Sigmoid colon (tissue), 6 donors: ENCODE measurements at regions not wholly inside any gene's neighbourhood (a gene's known extent, or its start where the extent isn't known, plus 50 kb on each side); places are given as distances from the start of the nearest gene placed in this dataset.

ENCODE experiments used
- DNase-seq: peaks from one replicate; pipeline ENCODE4 v3.0.0-alpha.2; 2019
- H3K27ac ChIP-seq, 4 donors: fragments of 200-600 bp; sonication (generic); one replicate each; pipeline ENCODE4 v1.5.1; 2016 to 2019; ENCODE audit warnings: mild to moderate bottlenecking in 1 of 4
- H3K27me3 ChIP-seq, 3 donors: fragments of 200-600 bp; sonication (generic); one replicate each; pipeline ENCODE4 v1.5.1; 2019; ENCODE audit warnings: mild to moderate bottlenecking in 1 of 3
- H3K36me3 ChIP-seq, 4 donors: fragments of 200-600 bp; sonication (generic); one replicate each; pipeline ENCODE4 v1.5.1; 2016 to 2019
- H3K4me1 ChIP-seq, 4 donors: fragments of 200-600 bp; sonication (generic); one replicate each; pipeline ENCODE4 v1.5.1; 2017 to 2019
- H3K4me3 ChIP-seq, 4 donors: fragments of 200-600 bp; sonication (generic); one replicate each; pipeline ENCODE4 v1.5.1; 2017 to 2019; ENCODE audit warnings: mild to moderate bottlenecking in 2 of 4, moderate library complexity in 1 of 4
- H3K9me3 ChIP-seq, 4 donors: fragments of 200-600 bp in 3 of 4; sonication (generic) in 3 of 4; one replicate each; pipeline versions ENCODE4 v1.5.1 to v1.6.1; 2013 to 2019
- EP300 ChIP-seq, 4 donors: sonication (generic); formaldehyde crosslinking; IDR thresholded peaks; one replicate each; pipeline ENCODE4 v1.6.1; 2017; ENCODE audit warnings: antibody characterized with exemption in 4 of 4
- POLR2A ChIP-seq, 2 donors: fragments of 450-650 bp; IDR thresholded peaks; one replicate each; pipeline ENCODE4 v1.6.1; 2016; ENCODE audit warnings: antibody characterized with exemption in 2 of 2, mild to moderate bottlenecking in 2 of 2, moderate library complexity in 2 of 2
- POLR2AphosphoS5 ChIP-seq, 4 donors: sonication (generic); formaldehyde crosslinking; IDR thresholded peaks; one replicate each; pipeline ENCODE4 v1.6.1; 2017; ENCODE audit warnings: antibody characterized with exemption in 4 of 4
- WGBS, 2 donors: extraction: QIAGEN DNeasy Blood & Tissue Kit; methylation state at CpG; one replicate each; pipeline ENCODE4 v1.1.7; 2013; 5-methylcytosine and 5-hydroxymethylcytosine counted together
- intact Hi-C: fragments of 100-400 bp; cut with DNase I; formaldehyde crosslinking; loops from one replicate; pipeline ENCODE4 v1.15.1; 2023
- TF ChIP-seq, protein P1 (sequence below), 4 experiments: fragments of 450-650 bp in 3 of 4; fragments of 200-600 bp in 1 of 4; IDR thresholded peaks; one replicate each; pipeline ENCODE4 v1.5.1; 2016 to 2019; ENCODE audit warnings: antibody characterized with exemption in 4 of 4, mild to moderate bottlenecking in 3 of 4, moderate library complexity in 2 of 4
- donor health status: healthy with polysubstance abuse.
- donor health status: healthy.

GRCh38 chr3:187954873-187955586 is 198.9 kb upstream of the LPP start:
- WGBS, 2 donors: 68 to 75% methylated on average over 4 of the region's 4 CpGs
- no peaks in the 10 kb centered on the region for H3K4me1 ChIP-seq
- no peak overlapping the region for H3K4me3 ChIP-seq
- TF ChIP-seq POLR2A (IDR thresholded peaks at IDR 0.05) (no peak), POLR2AphosphoS5 (IDR thresholded peaks at IDR 0.05) (peak in 1 of 4 donors; percentile 14)
- no peaks in the 10 kb centered on the region for H3K36me3 ChIP-seq
- H3K27ac ChIP-seq: peak overlapping the region in 2 of 4 donors; percentile 10 to 22
- no peaks in the 10 kb centered on the region for H3K27me3 ChIP-seq
- DNase-seq: peak; percentile 68
- H3K9me3 ChIP-seq: no peaks in the 10 kb centered on the region
- intact Hi-C loops: no loop called here

DNA sequence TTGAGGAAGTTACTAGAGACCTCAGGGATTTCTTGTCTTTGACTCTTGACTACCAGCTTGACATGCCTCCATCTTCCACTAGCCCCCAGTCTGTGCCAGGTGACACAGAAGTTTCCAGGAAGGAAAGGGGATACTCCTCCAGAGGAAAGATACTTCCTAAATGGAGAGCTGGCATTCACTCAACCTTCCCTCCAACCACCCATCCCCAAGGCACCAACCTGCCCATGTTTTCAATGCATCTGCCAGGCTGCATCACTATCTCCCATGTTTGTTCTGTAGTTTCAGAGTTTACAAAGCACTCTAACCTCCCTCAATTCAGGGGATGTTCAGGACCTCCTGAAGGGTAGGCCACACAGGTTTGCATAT is 198.4 kb upstream of the LPP start:
- H3K36me3 ChIP-seq: no peaks in the 10 kb centered on the region
- H3K9me3 ChIP-seq: no peaks in the 10 kb centered on the region
- H3K4me3 ChIP-seq: no peak overlapping the region
- no peaks in the 10 kb centered on the region for H3K27me3 ChIP-seq
- no peak for DNase-seq
- H3K4me1 ChIP-seq: no peaks in the 10 kb centered on the region
- H3K27ac ChIP-seq: peak overlapping the region in 1 of 4 donors; percentile 10
- intact Hi-C loops: no loop called here
- TF ChIP-seq EP300 (IDR thresholded peaks at IDR 0.05) (no peak), POLR2AphosphoS5 (IDR thresholded peaks at IDR 0.05) (no peak), POLR2A (IDR thresholded peaks at IDR 0.05) (no peak)
- TF ChIP-seq, protein P1, sequence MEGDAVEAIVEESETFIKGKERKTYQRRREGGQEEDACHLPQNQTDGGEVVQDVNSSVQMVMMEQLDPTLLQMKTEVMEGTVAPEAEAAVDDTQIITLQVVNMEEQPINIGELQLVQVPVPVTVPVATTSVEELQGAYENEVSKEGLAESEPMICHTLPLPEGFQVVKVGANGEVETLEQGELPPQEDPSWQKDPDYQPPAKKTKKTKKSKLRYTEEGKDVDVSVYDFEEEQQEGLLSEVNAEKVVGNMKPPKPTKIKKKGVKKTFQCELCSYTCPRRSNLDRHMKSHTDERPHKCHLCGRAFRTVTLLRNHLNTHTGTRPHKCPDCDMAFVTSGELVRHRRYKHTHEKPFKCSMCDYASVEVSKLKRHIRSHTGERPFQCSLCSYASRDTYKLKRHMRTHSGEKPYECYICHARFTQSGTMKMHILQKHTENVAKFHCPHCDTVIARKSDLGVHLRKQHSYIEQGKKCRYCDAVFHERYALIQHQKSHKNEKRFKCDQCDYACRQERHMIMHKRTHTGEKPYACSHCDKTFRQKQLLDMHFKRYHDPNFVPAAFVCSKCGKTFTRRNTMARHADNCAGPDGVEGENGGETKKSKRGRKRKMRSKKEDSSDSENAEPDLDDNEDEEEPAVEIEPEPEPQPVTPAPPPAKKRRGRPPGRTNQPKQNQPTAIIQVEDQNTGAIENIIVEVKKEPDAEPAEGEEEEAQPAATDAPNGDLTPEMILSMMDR (IDR thresholded peaks at IDR 0.05): no peak

GRCh38 chr3:187957165-187957581 is 196.8 kb upstream of the LPP start:
- Histone ChIP-seq H3K9me3 (no peaks in the 10 kb centered on the region), H3K36me3 (no peaks in the 10 kb centered on the region), H3K27me3 (no peaks in the 10 kb centered on the region), H3K27ac (no peak overlapping the region), H3K4me1 (no peaks in the 10 kb centered on the region), H3K4me3 (no peak overlapping the region)
- 86 to 91% methylated on average over 5 of the region's 5 CpGs for WGBS, 2 donors
- DNase-seq: no peak
- intact Hi-C loops: no loop called here
- TF ChIP-seq POLR2A (IDR thresholded peaks at IDR 0.05) (no peak), POLR2AphosphoS5 (IDR thresholded peaks at IDR 0.05) (no peak), EP300 (IDR thresholded peaks at IDR 0.05) (no peak)
- TF ChIP-seq, protein P1 (IDR thresholded peaks at IDR 0.05): no peak

- no peaks in the 10 kb centered on the region for H3K4me1 ChIP-seq
- no peaks in the 10 kb centered on the region for H3K36me3 ChIP-seq
- no peak overlapping the region for H3K4me3 ChIP-seq
- no peaks in the 10 kb centered on the region for H3K27me3 ChIP-seq
- intact Hi-C loops: no loop called here
- TF ChIP-seq POLR2AphosphoS5 (IDR thresholded peaks at IDR 0.05) (no peak), POLR2A (IDR thresholded peaks at IDR 0.05) (no peak)
- DNase-seq: no peak
- H3K9me3 ChIP-seq: no peaks in the 10 kb centered on the region
- H3K27ac ChIP-seq: no peak overlapping the region
Measured at GRCh38 chr3:187957582-187957981, 196.4 kb upstream of the LPP start.

DNA sequence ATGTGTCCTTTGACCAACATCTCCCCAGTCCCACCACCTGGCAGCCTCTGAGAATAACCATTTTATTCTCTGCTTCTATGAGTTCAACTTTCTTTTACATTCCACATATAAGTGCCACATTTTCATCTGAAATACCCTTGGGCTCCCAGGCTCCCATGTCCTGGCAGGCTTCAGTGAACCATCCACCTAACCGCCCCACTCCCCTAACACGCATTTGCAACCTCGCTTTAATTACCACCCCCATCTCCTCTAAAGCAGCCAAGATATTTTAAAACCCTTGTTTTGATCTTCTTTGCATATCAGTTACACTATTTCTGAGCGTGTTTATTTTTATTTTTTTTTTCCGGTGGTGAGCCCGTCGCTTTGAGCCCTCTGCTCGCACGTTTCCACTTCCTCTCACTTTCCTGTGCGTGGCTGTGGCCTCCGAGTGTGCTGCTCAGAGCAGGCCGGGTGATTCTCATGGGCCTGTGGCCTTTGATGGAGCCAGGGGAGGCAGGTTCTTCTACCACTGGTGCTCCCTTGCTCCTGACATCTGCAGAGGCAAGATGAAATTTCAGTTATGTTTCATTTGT is 195.4 kb upstream of the LPP start:
- Histone ChIP-seq H3K4me1 (no peaks in the 10 kb centered on the region), H3K27ac (no peak overlapping the region), H3K4me3 (no peak overlapping the region), H3K36me3 (no peaks in the 10 kb centered on the region), H3K27me3 (no peaks in the 10 kb centered on the region), H3K9me3 (no peaks in the 10 kb centered on the region)
- 60 to 87% methylated on average over 12 of the region's 12 CpGs for WGBS, 2 donors
- intact Hi-C loops: no loop called here
- no peak for DNase-seq
- TF ChIP-seq EP300 (IDR thresholded peaks at IDR 0.05) (no peak), POLR2A (IDR thresholded peaks at IDR 0.05) (no peak)

GRCh38 chr3:187960820-187961219 is 193.1 kb upstream of the LPP start:
- intact Hi-C loops: no loop called here
- H3K36me3 ChIP-seq: no peaks in the 10 kb centered on the region
- 69 to 81% methylated on average over 2 of the region's 2 CpGs for WGBS, 2 donors
- no peak for DNase-seq
- no peak for TF ChIP-seq EP300 (IDR thresholded peaks at IDR 0.05)
- no peak for TF ChIP-seq POLR2AphosphoS5 (IDR thresholded peaks at IDR 0.05)
- H3K27me3 ChIP-seq: no peaks in the 10 kb centered on the region
- H3K4me1 ChIP-seq: no peaks in the 10 kb centered on the region
- H3K27ac ChIP-seq: no peak overlapping the region
- H3K9me3 ChIP-seq: no peaks in the 10 kb centered on the region
- H3K4me3 ChIP-seq: no peak overlapping the region

- H3K9me3 ChIP-seq: no peaks in the 10 kb centered on the region
Measured at GRCh38 chr3:187961366-187961765, 192.6 kb upstream of the LPP start.

More at GRCh38 chr3:187961366-187961765, 192.6 kb upstream of the LPP start:
- H3K4me3 ChIP-seq: no peak overlapping the region
- intact Hi-C loops: no loop called here
- 93 to 94% methylated on average over 2 of the region's 2 CpGs for WGBS, 2 donors
- no peaks in the 10 kb centered on the region for H3K4me1 ChIP-seq
- H3K27me3 ChIP-seq: no peaks in the 10 kb centered on the region
- no peak overlapping the region for H3K27ac ChIP-seq
- no peak for DNase-seq
- TF ChIP-seq EP300 (IDR thresholded peaks at IDR 0.05) (no peak), POLR2AphosphoS5 (IDR thresholded peaks at IDR 0.05) (no peak)
- no peaks in the 10 kb centered on the region for H3K36me3 ChIP-seq
